Neural progenitor cell (in vitro differentiated cells): ENCODE measurements at regions not wholly inside any gene's neighbourhood (a gene's known extent, or its start where the extent isn't known, plus 50 kb on each side); places are given as distances from the start of the nearest gene placed in this dataset.

ENCODE experiments used
- EZH2 ChIP-seq: fragments of 200-600 bp; sonication (generic); IDR thresholded peaks from 2 replicates; pipeline ENCODE4 v1.6.1; 2017; ENCODE audit warnings: antibody characterized with exemption, mild to moderate bottlenecking, moderate library complexity
- EZH2phosphoT487 ChIP-seq: fragments of 200-600 bp; sonication (generic); IDR thresholded peaks from 2 replicates; pipeline ENCODE4 v1.6.1; 2017; ENCODE audit warnings: antibody characterized with exemption
- TF ChIP-seq, protein P1 (sequence below): fragments of 200-600 bp; sonication (generic); IDR thresholded peaks from 2 replicates; pipeline ENCODE4 v1.5.1; 2017; ENCODE audit warnings: antibody characterized with exemption, mild to moderate bottlenecking

DNA sequence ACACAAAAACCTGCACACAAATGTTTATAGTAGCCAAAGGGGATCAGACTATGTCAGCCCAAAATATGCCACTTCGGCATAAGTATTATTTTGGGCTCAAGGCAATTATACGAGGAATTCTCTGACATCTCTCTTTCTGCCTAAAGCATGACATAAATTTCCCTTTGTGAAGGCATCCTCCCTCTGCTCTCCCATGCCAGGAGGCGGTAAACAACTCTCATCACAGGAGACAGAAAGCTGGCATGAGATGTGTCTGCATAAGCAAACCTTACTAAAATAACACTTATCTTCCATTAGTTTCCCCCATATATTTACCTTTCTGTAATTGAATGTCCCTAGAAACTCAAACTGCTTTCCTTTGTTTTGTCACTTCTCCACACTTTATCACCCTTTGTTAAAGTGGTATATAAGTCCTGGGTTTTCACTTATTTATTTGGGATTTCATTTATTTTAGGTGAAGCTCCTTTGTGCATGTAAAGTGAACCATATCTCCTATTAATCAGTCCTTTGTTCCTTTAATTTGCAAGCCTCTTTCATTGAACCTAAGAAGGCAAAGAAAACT, 68.3 kb downstream of the LACC1 start:
- TF ChIP-seq, protein P1, sequence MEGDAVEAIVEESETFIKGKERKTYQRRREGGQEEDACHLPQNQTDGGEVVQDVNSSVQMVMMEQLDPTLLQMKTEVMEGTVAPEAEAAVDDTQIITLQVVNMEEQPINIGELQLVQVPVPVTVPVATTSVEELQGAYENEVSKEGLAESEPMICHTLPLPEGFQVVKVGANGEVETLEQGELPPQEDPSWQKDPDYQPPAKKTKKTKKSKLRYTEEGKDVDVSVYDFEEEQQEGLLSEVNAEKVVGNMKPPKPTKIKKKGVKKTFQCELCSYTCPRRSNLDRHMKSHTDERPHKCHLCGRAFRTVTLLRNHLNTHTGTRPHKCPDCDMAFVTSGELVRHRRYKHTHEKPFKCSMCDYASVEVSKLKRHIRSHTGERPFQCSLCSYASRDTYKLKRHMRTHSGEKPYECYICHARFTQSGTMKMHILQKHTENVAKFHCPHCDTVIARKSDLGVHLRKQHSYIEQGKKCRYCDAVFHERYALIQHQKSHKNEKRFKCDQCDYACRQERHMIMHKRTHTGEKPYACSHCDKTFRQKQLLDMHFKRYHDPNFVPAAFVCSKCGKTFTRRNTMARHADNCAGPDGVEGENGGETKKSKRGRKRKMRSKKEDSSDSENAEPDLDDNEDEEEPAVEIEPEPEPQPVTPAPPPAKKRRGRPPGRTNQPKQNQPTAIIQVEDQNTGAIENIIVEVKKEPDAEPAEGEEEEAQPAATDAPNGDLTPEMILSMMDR: no peak
- TF ChIP-seq EZH2 (no peak), EZH2phosphoT487 (no peak)
